HFF-Myc (cell line): ENCODE measurements at regions not wholly inside any gene's neighbourhood (a gene's known extent, or its start where the extent isn't known, plus 50 kb on each side); places are given as distances from the start of the nearest gene placed in this dataset.

Source experiments
- DNase-seq: peaks from one replicate; pipeline ENCODE4 v3.0.0-alpha.2; 2011; ENCODE audit warnings: low read depth; ENCODE audit errors: extremely low read depth
- H3K4me3 ChIP-seq: replicated peaks from 2 replicates; pipeline ENCODE4 v1.5.1; 2011; ENCODE audit warnings: low read depth, mild to moderate bottlenecking, control low read depth, low read length
- CTCF ChIP-seq: IDR thresholded peaks from 2 replicates; pipeline ENCODE4 v1.5.1; 2012; ENCODE audit warnings: mild to moderate bottlenecking, low read depth, low read length, control low read depth; ENCODE audit errors: missing control alignments

- no peak overlapping the region for H3K4me3 ChIP-seq
- TF ChIP-seq CTCF: no peak
- peak; percentile 24 for DNase-seq
Measured at GRCh38 chr16:87240211-87241136, 76.7 kb downstream of the C16orf95 start.

- H3K4me3 ChIP-seq: no peak overlapping the region
- TF ChIP-seq CTCF: no peak
- no peak for DNase-seq
Measured at GRCh38 chr16:87241137-87241771, 75.9 kb downstream of the C16orf95 start.

GRCh38 chr16:87243478-87243877, 73.7 kb downstream of the C16orf95 start:
- no peak overlapping the region for H3K4me3 ChIP-seq
- DNase-seq: no peak
- TF ChIP-seq CTCF: no peak

GRCh38 chr16:87244636-87245197, 72.5 kb downstream of the C16orf95 start:
- H3K4me3 ChIP-seq: no peak overlapping the region
- TF ChIP-seq CTCF: no peak
- no peak for DNase-seq

- no peak overlapping the region for H3K4me3 ChIP-seq
- TF ChIP-seq CTCF: no peak
- DNase-seq: no peak
Measured at GRCh38 chr16:87245511-87245910, 71.7 kb downstream of the C16orf95 start.

GRCh38 chr16:87246269-87247065, 70.7 kb downstream of the C16orf95 start:
- H3K4me3 ChIP-seq: no peak overlapping the region
- TF ChIP-seq CTCF: no peak
- DNase-seq: no peak
